Astrocyte (in vitro differentiated cells and primary cell): ENCODE measurements at regions not wholly inside any gene's neighbourhood (a gene's known extent, or its start where the extent isn't known, plus 50 kb on each side); places are given as distances from the start of the nearest gene placed in this dataset.
"Not testable (repeated sequence)": the region's sequence is repeated elsewhere in the genome, so short reads cannot be mapped to it uniquely, and the experiment has no call there.

Experiments
- DNase-seq: peaks from one replicate; pipeline ENCODE4 v3.0.0-alpha.2; 2010; ENCODE audit warnings: low read depth
- FAIRE-seq: peaks from 2 replicates; lab custom pipeline; 2011; peaks lifted over from hg19 to GRCh38; lab: Jason Lieb, UNC
- H2AFZ ChIP-seq: 2 replicates; pipeline ENCODE4 v1.6.0; 2012; ENCODE audit warnings: low read depth, low read length, inconsistent platforms
- H3K27ac ChIP-seq: 2 replicates; pipeline ENCODE4 v1.5.1; 2011; ENCODE audit warnings: low read depth, low read length, inconsistent platforms
- H3K27me3 ChIP-seq: 2 replicates; pipeline ENCODE4 v1.6.0; 2011; ENCODE audit warnings: low read length, inconsistent platforms; ENCODE audit not compliant: insufficient read depth
- H3K36me3 ChIP-seq: 2 replicates; pipeline ENCODE4 v1.5.1; 2011; ENCODE audit warnings: low read length, inconsistent platforms; ENCODE audit not compliant: insufficient read depth
- H3K4me1 ChIP-seq: 2 replicates; pipeline ENCODE4 v1.5.1; 2011; ENCODE audit warnings: low read length, inconsistent platforms; ENCODE audit not compliant: insufficient read depth
- H3K4me2 ChIP-seq: 2 replicates; pipeline ENCODE4 v1.6.0; 2012; ENCODE audit warnings: low read length, inconsistent platforms
- H3K4me3 ChIP-seq: 2 replicates; pipeline ENCODE4 v1.5.1; 2011; ENCODE audit warnings: low read depth, mild to moderate bottlenecking, low read length, inconsistent platforms; ENCODE audit not compliant: insufficient read depth
- H3K79me2 ChIP-seq: 2 replicates; pipeline ENCODE4 v1.6.0; 2012; ENCODE audit warnings: mild to moderate bottlenecking, low read length, inconsistent platforms; ENCODE audit not compliant: insufficient read depth
- H3K9ac ChIP-seq: 2 replicates; pipeline ENCODE4 v1.6.0; 2012; ENCODE audit warnings: mild to moderate bottlenecking, low read length, inconsistent platforms
- H3K9me3 ChIP-seq: 2 replicates; pipeline ENCODE4 v1.5.1; 2012; ENCODE audit warnings: low read depth, mild to moderate bottlenecking, low read length, inconsistent platforms; ENCODE audit not compliant: insufficient read depth
- H4K20me1 ChIP-seq: 2 replicates; pipeline ENCODE4 v1.6.0; 2012; ENCODE audit warnings: low read length, inconsistent platforms; ENCODE audit not compliant: insufficient read depth
- H3K27ac Mint-ChIP-seq: one replicate; pipeline ENCODE4 v1.8.0; 2021; ENCODE audit warnings: mild to moderate bottlenecking, mixed read lengths; ENCODE audit not compliant: unreplicated experiment
- H3K27me3 Mint-ChIP-seq: one replicate; pipeline ENCODE4 v1.8.0; 2021; ENCODE audit warnings: low read depth, mixed read lengths; ENCODE audit not compliant: unreplicated experiment
- H3K36me3 Mint-ChIP-seq: one replicate; pipeline ENCODE4 v1.8.0; 2021; ENCODE audit warnings: low read depth, mixed read lengths; ENCODE audit not compliant: unreplicated experiment
- H3K4me1 Mint-ChIP-seq: one replicate; pipeline ENCODE4 v1.8.0; 2021; ENCODE audit warnings: low read depth, mixed read lengths; ENCODE audit not compliant: unreplicated experiment
- H3K4me3 Mint-ChIP-seq: one replicate; pipeline ENCODE4 v1.8.0; 2021; ENCODE audit warnings: mild to moderate bottlenecking, moderate library complexity, mixed read lengths; ENCODE audit not compliant: unreplicated experiment
- H3K9me3 Mint-ChIP-seq: one replicate; pipeline ENCODE4 v1.8.0; 2021; ENCODE audit warnings: mild to moderate bottlenecking, mixed read lengths; ENCODE audit not compliant: unreplicated experiment

GRCh38 chr16:29297144-29297808 lies 109.2 kb downstream of the NPIPB11 start:
- H3K79me2 ChIP-seq, FAIRE-seq, H3K4me1 ChIP-seq, H3K27ac ChIP-seq, H2AFZ ChIP-seq, H3K36me3 ChIP-seq, H3K9me3 ChIP-seq, H3K27me3 ChIP-seq, DNase-seq, H3K9me3 Mint-ChIP-seq, H4K20me1 ChIP-seq, H3K4me3 ChIP-seq, H3K4me3 Mint-ChIP-seq, H3K27me3 Mint-ChIP-seq, H3K36me3 Mint-ChIP-seq, H3K4me2 ChIP-seq, H3K4me1 Mint-ChIP-seq, H3K9ac ChIP-seq: not testable (repeated sequence)
- H3K27ac Mint-ChIP-seq: peak overlapping the region; percentile 47

GRCh38 chr16:29296176-29296575 lies 110.3 kb downstream of the NPIPB11 start:
- not testable (repeated sequence) for H3K27ac Mint-ChIP-seq, DNase-seq, FAIRE-seq

GRCh38 chr16:29294951-29295795 lies 111.3 kb downstream of the NPIPB11 start:
- H3K27ac Mint-ChIP-seq, H3K79me2 ChIP-seq, DNase-seq, H3K27me3 ChIP-seq, H3K4me3 Mint-ChIP-seq, H3K4me3 ChIP-seq, H3K36me3 Mint-ChIP-seq, H3K9ac ChIP-seq, H3K4me2 ChIP-seq, H2AFZ ChIP-seq, H3K9me3 Mint-ChIP-seq, H3K36me3 ChIP-seq, H4K20me1 ChIP-seq, FAIRE-seq, H3K27ac ChIP-seq, H3K9me3 ChIP-seq, H3K27me3 Mint-ChIP-seq: not testable (repeated sequence)
- H3K4me1 ChIP-seq: peaks cover 13% of the 10 kb centered on the region
- peaks cover 12% of the 10 kb centered on the region for H3K4me1 Mint-ChIP-seq

More at GRCh38 chr16:29296176-29296575, 110.3 kb downstream of the NPIPB11 start:
- not testable (repeated sequence) for H3K4me2 ChIP-seq, H3K9me3 Mint-ChIP-seq, H3K27me3 Mint-ChIP-seq, H3K27me3 ChIP-seq, H3K4me3 ChIP-seq, H3K79me2 ChIP-seq, H3K9me3 ChIP-seq, H2AFZ ChIP-seq, H3K36me3 ChIP-seq, H3K36me3 Mint-ChIP-seq, H3K4me3 Mint-ChIP-seq, H3K27ac ChIP-seq, H3K9ac ChIP-seq, H3K4me1 ChIP-seq, H4K20me1 ChIP-seq, H3K4me1 Mint-ChIP-seq

- H3K9me3 Mint-ChIP-seq, H4K20me1 ChIP-seq, H3K27me3 Mint-ChIP-seq, FAIRE-seq, H3K4me3 ChIP-seq, H3K36me3 Mint-ChIP-seq, H2AFZ ChIP-seq, H3K36me3 ChIP-seq, H3K79me2 ChIP-seq, H3K9me3 ChIP-seq, H3K9ac ChIP-seq, H3K27me3 ChIP-seq, H3K4me3 Mint-ChIP-seq, DNase-seq, H3K27ac ChIP-seq, H3K4me2 ChIP-seq, H3K27ac Mint-ChIP-seq: not testable (repeated sequence)
- H3K4me1 ChIP-seq: peaks cover 13% of the 10 kb centered on the region
- peaks cover 12% of the 10 kb centered on the region for H3K4me1 Mint-ChIP-seq
These were observed 112.0 kb downstream of the NPIPB11 start for GRCh38 chr16:29294400-29294933.

- H3K36me3 ChIP-seq, DNase-seq, H3K27ac Mint-ChIP-seq, H2AFZ ChIP-seq, FAIRE-seq, H3K9ac ChIP-seq, H4K20me1 ChIP-seq, H3K27ac ChIP-seq, H3K27me3 Mint-ChIP-seq, H3K36me3 Mint-ChIP-seq, H3K9me3 Mint-ChIP-seq, H3K27me3 ChIP-seq, H3K4me2 ChIP-seq, H3K4me3 Mint-ChIP-seq, H3K9me3 ChIP-seq, H3K4me3 ChIP-seq, H3K79me2 ChIP-seq: not testable (repeated sequence)
- H3K4me1 Mint-ChIP-seq: peaks cover 12% of the 10 kb centered on the region
- peaks cover 13% of the 10 kb centered on the region for H3K4me1 ChIP-seq
These were observed 113.0 kb downstream of the NPIPB11 start for GRCh38 chr16:29293545-29293944.
